ENCODE measurements at regions not wholly inside any gene's neighbourhood (a gene's known extent, or its start where the extent isn't known, plus 50 kb on each side); places are given as distances from the start of the nearest gene placed in this dataset.

DNA sequence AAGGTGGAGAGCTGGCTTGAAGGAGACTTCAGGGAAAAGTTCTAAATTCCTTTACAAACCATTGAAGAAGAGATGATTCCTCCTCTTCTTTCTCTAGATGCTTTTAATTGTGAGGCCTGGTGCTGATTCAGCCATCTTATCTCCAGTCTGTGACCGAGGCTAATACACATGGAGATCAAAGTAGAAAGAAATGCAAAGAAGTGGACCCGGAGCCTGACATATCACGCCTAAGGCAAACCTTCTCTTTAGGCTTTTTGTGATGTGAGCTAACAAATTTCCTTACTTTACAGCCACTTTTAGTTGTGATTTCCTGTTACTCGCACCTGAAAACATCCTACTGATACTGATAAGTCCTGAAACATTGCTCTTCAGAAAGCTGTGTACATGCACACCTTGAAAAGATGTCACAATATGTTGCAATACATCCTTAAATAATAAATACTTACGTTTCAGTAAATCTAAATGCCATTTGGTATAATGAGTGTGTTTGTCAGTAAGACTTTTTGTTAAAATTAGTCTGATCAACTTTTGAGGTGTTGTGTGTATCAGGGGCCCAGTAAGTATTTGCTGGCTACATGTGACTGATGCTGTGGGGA lies 192.4 kb downstream of the BAMBI start:
- TF ChIP-seq, protein P1, sequence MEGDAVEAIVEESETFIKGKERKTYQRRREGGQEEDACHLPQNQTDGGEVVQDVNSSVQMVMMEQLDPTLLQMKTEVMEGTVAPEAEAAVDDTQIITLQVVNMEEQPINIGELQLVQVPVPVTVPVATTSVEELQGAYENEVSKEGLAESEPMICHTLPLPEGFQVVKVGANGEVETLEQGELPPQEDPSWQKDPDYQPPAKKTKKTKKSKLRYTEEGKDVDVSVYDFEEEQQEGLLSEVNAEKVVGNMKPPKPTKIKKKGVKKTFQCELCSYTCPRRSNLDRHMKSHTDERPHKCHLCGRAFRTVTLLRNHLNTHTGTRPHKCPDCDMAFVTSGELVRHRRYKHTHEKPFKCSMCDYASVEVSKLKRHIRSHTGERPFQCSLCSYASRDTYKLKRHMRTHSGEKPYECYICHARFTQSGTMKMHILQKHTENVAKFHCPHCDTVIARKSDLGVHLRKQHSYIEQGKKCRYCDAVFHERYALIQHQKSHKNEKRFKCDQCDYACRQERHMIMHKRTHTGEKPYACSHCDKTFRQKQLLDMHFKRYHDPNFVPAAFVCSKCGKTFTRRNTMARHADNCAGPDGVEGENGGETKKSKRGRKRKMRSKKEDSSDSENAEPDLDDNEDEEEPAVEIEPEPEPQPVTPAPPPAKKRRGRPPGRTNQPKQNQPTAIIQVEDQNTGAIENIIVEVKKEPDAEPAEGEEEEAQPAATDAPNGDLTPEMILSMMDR (conservative IDR thresholded peaks at IDR 0.05) = no peak
- TF ChIP-seq ZFX (IDR thresholded peaks at IDR 0.05) = no peak
